Peyer's patch (tissue), 4 donors: ENCODE measurements at regions not wholly inside any gene's neighbourhood (a gene's known extent, or its start where the extent isn't known, plus 50 kb on each side); places are given as distances from the start of the nearest gene placed in this dataset.

ENCODE experiments used
- POLR2A ChIP-seq, 2 donors: fragments of 450-650 bp; IDR thresholded peaks; one replicate each; pipeline ENCODE4 v1.5.1; 2017; ENCODE audit warnings: antibody characterized with exemption in 2 of 2, mild to moderate bottlenecking in 2 of 2, moderate library complexity in 2 of 2
- TF ChIP-seq, protein P1 (sequence below), 6 experiments: fragments of 450-650 bp in 4 of 6; fragments of 200-600 bp in 2 of 6; sonication (generic) in 1 of 6; IDR thresholded peaks; one replicate each; pipeline ENCODE4 v1.5.1; 2017 to 2019; ENCODE audit warnings: antibody characterized with exemption in 6 of 6, mild to moderate bottlenecking in 3 of 6, moderate library complexity in 1 of 6

DNA sequence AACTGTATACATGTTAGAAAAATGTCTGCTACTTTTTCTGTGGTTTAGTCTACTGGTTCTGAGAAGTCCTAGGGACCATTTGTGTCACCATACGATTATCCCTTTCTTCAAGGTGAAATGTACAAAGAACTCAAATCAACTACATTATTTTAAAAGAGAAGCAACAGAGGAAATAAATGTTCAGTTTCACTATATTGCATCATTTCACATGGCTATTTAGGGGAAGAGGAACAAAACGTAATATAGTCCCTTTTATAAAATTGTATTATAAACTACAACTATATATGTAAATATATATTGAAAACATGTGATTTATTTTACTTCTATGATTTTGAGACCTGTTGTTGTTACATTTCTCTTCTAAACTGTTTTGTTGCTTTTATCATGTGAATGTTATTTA is 1308.0 kb downstream of the EPHA7 start:
- TF ChIP-seq, protein P1, sequence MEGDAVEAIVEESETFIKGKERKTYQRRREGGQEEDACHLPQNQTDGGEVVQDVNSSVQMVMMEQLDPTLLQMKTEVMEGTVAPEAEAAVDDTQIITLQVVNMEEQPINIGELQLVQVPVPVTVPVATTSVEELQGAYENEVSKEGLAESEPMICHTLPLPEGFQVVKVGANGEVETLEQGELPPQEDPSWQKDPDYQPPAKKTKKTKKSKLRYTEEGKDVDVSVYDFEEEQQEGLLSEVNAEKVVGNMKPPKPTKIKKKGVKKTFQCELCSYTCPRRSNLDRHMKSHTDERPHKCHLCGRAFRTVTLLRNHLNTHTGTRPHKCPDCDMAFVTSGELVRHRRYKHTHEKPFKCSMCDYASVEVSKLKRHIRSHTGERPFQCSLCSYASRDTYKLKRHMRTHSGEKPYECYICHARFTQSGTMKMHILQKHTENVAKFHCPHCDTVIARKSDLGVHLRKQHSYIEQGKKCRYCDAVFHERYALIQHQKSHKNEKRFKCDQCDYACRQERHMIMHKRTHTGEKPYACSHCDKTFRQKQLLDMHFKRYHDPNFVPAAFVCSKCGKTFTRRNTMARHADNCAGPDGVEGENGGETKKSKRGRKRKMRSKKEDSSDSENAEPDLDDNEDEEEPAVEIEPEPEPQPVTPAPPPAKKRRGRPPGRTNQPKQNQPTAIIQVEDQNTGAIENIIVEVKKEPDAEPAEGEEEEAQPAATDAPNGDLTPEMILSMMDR (IDR thresholded peaks at IDR 0.05), result no peak
- TF ChIP-seq POLR2A (IDR thresholded peaks at IDR 0.05), result no peak
